Gastroesophageal sphincter (tissue), 4 donors: ENCODE measurements at regions not wholly inside any gene's neighbourhood (a gene's known extent, or its start where the extent isn't known, plus 50 kb on each side); places are given as distances from the start of the nearest gene placed in this dataset.

Experiments used
- ATAC-seq: fragments of 150-250 bp; one replicate; pipeline ENCODE4 v1.9.1; 2016; ENCODE audit warnings: mild to moderate bottlenecking, moderate library complexity
- H3K27ac ChIP-seq, 4 donors: fragments of 200-600 bp; sonication (generic) in 3 of 4; 1 replicate in 3 of 4; 2 replicates in 1 of 4; pipeline ENCODE4 v1.5.1; 2016 to 2019
- H3K27me3 ChIP-seq: fragments of 200-600 bp; sonication (generic); one replicate; pipeline ENCODE4 v1.5.1; 2019
- H3K36me3 ChIP-seq, 2 donors: fragments of 200-600 bp; sonication (generic); one replicate each; pipeline ENCODE4 v1.5.1; 2019; ENCODE audit warnings: control low read depth in 1 of 2
- H3K4me1 ChIP-seq, 3 donors: fragments of 200-600 bp; sonication (generic); 1 replicate in 2 of 3; 2 replicates in 1 of 3; pipeline ENCODE4 v1.5.1; 2016 to 2019; ENCODE audit warnings: control low read depth in 2 of 3
- H3K4me3 ChIP-seq, 2 donors: fragments of 200-600 bp; sonication (generic); one replicate each; pipeline ENCODE4 v1.5.1; 2019; ENCODE audit warnings: mild to moderate bottlenecking in 1 of 2, moderate library complexity in 1 of 2
- H3K9me3 ChIP-seq, 3 donors: fragments of 200-600 bp; sonication (generic); one replicate each; pipeline ENCODE4 v1.5.1; 2017 to 2019; ENCODE audit warnings: control low read depth in 2 of 3
- EP300 ChIP-seq: sonication (generic); formaldehyde crosslinking; IDR thresholded peaks from one replicate; pipeline ENCODE4 v1.6.1; 2017; ENCODE audit warnings: antibody characterized with exemption, mild to moderate bottlenecking
- POLR2A ChIP-seq, 2 donors: fragments of 450-650 bp; IDR thresholded peaks; one replicate each; pipeline ENCODE4 v1.6.1; 2017; ENCODE audit warnings: antibody characterized with exemption in 2 of 2, mild to moderate bottlenecking in 2 of 2, moderate library complexity in 1 of 2
- POLR2AphosphoS5 ChIP-seq: sonication (generic); formaldehyde crosslinking; IDR thresholded peaks from one replicate; pipeline ENCODE4 v1.6.1; 2017; ENCODE audit warnings: antibody characterized with exemption
- WGBS, 2 donors: methylation state at CpG; one replicate each; pipeline ENCODE4 v1.1.5; 2018; ENCODE audit warnings: low coverage in 1 of 2; 5-methylcytosine and 5-hydroxymethylcytosine counted together
- TF ChIP-seq, protein P1 (sequence below), 4 experiments: fragments of 200-600 bp in 2 of 4; fragments of 450-650 bp in 2 of 4; sonication (generic) in 1 of 4; IDR thresholded peaks; one replicate each; pipeline ENCODE4 v1.5.1; 2017 to 2019; ENCODE audit warnings: antibody characterized with exemption in 4 of 4, mild to moderate bottlenecking in 2 of 4, moderate library complexity in 2 of 4

DNA sequence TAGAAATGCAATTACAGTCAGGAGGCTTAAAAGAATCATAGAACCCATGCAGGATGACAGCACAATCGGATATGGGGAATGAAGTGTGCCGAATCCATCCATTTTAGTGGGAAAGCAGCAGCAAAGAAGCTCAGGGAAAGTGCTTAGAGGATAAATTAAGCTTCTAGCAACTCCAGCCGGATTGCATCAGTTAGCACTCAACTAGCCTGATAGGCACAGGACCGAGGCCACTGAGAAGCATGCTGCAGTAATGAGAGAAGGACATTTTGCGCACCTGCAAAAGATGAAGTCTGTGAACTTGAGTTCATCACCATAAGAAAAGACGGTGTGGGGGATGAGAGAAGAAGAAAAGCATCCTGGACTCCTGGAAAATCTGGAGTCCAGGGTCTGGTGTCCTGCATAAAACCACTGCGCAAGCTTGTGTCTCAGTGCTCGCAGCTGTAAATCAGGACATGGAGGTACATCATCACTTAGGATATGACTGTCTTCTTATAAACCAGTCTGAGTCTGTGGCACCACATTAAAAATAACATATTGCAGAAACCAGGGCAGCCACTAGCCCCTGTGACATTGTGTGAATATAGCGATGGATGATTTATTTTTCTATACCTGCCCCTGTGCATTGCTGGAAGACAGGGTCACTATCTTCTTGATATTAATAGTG is 665.5 kb upstream of the SOX11 start:
- Histone ChIP-seq H3K27ac (no peak overlapping the region), H3K36me3 (no peaks in the 10 kb centered on the region), H3K9me3 (peaks cover 0 to 9% (median 0%) of the 10 kb centered on the region in 3 donors), H3K4me3 (no peak overlapping the region), H3K4me1 (no peaks in the 10 kb centered on the region), H3K27me3 (no peaks in the 10 kb centered on the region)
- TF ChIP-seq EP300 (no peak), POLR2AphosphoS5 (no peak), POLR2A (IDR thresholded peaks at IDR 0.05) (no peak)
- TF ChIP-seq, protein P1, sequence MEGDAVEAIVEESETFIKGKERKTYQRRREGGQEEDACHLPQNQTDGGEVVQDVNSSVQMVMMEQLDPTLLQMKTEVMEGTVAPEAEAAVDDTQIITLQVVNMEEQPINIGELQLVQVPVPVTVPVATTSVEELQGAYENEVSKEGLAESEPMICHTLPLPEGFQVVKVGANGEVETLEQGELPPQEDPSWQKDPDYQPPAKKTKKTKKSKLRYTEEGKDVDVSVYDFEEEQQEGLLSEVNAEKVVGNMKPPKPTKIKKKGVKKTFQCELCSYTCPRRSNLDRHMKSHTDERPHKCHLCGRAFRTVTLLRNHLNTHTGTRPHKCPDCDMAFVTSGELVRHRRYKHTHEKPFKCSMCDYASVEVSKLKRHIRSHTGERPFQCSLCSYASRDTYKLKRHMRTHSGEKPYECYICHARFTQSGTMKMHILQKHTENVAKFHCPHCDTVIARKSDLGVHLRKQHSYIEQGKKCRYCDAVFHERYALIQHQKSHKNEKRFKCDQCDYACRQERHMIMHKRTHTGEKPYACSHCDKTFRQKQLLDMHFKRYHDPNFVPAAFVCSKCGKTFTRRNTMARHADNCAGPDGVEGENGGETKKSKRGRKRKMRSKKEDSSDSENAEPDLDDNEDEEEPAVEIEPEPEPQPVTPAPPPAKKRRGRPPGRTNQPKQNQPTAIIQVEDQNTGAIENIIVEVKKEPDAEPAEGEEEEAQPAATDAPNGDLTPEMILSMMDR (IDR thresholded peaks at IDR 0.05): no peak
- WGBS, 2 donors: 58 to 75% methylated on average over 5 to 9 of the region's 9 CpGs
- no peak for ATAC-seq

DNA sequence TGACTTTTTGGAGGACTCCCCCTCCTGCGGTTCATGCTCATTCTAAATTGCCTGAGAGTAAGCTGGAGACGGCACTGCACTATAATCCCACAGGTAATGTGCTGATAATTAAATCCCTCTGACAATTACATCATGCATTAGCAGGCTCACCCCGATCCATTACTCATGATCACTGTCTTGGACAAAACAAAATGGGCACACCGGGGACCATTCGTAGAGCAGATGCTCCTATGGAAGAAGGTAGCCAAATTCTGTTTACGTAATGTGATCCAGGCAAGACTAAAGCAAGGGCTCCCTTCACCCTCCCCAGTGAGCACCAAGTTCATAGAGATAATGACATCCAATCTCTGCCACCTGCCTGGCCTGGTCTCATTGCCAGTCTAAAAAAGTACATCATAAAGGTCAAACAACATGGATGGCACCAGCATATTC is 657.1 kb upstream of the SOX11 start:
- H3K27me3 ChIP-seq: no peaks in the 10 kb centered on the region
- ATAC-seq: no peak
- 84 to 87% methylated on average over 3 to 6 of the region's 6 CpGs for WGBS, 2 donors
- no peak overlapping the region for H3K4me3 ChIP-seq
- H3K4me1 ChIP-seq: no peaks in the 10 kb centered on the region
- no peaks in the 10 kb centered on the region for H3K9me3 ChIP-seq
- no peaks in the 10 kb centered on the region for H3K36me3 ChIP-seq
- TF ChIP-seq, protein P1 (IDR thresholded peaks at IDR 0.05): no peak
- TF ChIP-seq POLR2AphosphoS5: no peak
- no peak for TF ChIP-seq EP300
- TF ChIP-seq POLR2A (IDR thresholded peaks at IDR 0.05): no peak
- H3K27ac ChIP-seq: no peak overlapping the region

DNA sequence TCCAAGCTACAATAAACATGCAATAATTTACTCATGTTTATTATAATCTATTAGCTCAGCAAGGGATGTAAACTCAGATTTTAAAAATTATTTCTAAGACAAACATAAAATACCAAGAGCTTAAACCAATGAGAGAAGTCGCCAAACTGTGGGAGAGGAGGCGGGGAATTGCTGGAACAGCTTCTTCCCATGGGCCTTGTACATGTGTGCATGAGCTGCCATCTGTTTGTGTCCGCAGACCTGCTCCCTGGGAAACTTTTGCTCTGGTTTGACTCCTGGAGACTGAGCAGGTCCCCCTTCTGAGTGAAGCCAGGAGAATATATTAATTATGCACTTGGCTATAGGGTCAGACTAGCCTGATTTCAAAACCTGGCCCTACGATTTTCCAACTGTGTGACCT is 655.9 kb upstream of the SOX11 start:
- no peaks in the 10 kb centered on the region for H3K9me3 ChIP-seq
- no peaks in the 10 kb centered on the region for H3K4me1 ChIP-seq
- no peak for ATAC-seq
- 63 to 64% methylated on average over 3 to 4 of the region's 4 CpGs for WGBS, 2 donors
- no peak for TF ChIP-seq POLR2A (IDR thresholded peaks at IDR 0.05)
- TF ChIP-seq, protein P1 (IDR thresholded peaks at IDR 0.05): no peak
- TF ChIP-seq POLR2AphosphoS5: no peak
- no peak for TF ChIP-seq EP300
- H3K36me3 ChIP-seq: no peaks in the 10 kb centered on the region
- H3K27me3 ChIP-seq: no peaks in the 10 kb centered on the region
- H3K27ac ChIP-seq: no peak overlapping the region
- H3K4me3 ChIP-seq: no peak overlapping the region

DNA sequence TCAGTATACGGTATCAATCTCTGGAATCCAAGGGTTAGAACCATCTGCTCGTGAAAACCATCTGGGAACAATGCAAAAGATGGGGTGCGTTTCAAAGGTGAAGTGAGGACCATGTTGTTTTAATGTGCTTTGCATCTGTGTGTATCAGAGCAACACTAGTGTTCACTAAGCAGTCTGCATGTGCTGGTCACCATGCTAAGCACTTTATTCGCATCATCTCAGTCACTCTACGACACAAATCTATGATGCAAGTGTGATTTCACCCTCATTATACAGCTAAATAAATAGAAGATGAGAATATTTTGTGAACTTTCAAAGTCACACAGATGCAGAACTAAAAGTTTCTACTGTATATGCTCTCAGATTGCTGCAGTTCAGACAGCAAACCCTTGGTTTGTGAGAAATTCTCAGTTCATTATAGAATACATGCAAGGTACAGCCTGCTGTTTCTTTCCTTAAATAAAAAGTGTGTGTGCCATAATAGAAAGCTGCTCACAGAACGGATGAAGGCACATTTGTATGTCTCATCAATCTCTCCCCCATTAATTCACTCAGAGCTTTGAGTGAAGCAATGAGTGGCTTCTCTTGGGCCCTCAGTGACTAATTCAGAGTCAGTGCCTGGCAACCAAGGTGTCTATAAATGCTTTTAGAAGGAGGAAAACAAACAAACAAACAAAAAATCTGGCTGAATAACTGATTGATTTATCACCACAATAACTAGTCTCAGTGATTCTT is 652.8 kb upstream of the SOX11 start:
- TF ChIP-seq POLR2AphosphoS5 (no peak), EP300 (no peak), POLR2A (IDR thresholded peaks at IDR 0.05) (no peak)
- TF ChIP-seq, protein P1 (IDR thresholded peaks at IDR 0.05): no peak
- Histone ChIP-seq H3K4me3 (no peak overlapping the region), H3K9me3 (no peaks in the 10 kb centered on the region), H3K27me3 (no peaks in the 10 kb centered on the region), H3K4me1 (peaks cover 0 to 6% (median 0%) of the 10 kb centered on the region in 3 donors), H3K27ac (no peak overlapping the region), H3K36me3 (no peaks in the 10 kb centered on the region)
- ATAC-seq: no peak
- WGBS, 2 donors: 87 to 92% methylated on average over 6 of the region's 6 CpGs

DNA sequence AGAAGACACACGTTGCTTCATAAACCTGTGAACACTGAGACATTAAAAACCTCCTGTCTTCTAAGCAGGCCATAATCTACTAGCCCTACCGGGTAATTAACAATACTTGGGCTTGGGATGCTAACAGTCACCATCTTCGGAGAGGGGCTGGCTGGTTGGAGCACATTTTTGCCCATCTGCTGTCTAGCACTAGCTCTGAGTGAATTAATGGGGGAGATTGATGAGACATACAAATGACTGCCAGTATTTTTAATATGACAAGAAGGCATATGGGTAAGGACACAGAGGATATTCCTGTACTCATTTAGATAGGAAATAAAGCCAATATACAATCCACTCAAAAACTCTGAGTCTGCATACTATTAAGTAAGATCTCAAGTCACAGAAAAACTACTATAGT is 651.6 kb upstream of the SOX11 start:
- WGBS, 2 donors: 88 to 89% methylated on average over 3 of the region's 3 CpGs
- H3K9me3 ChIP-seq: no peaks in the 10 kb centered on the region
- no peak for TF ChIP-seq POLR2A (IDR thresholded peaks at IDR 0.05)
- no peak for TF ChIP-seq POLR2AphosphoS5
- no peak for TF ChIP-seq EP300
- TF ChIP-seq, protein P1 (IDR thresholded peaks at IDR 0.05): no peak
- no peaks in the 10 kb centered on the region for H3K27me3 ChIP-seq
- ATAC-seq: no peak
- no peak overlapping the region for H3K4me3 ChIP-seq
- peaks cover 0 to 6% (median 0%) of the 10 kb centered on the region in 3 donors for H3K4me1 ChIP-seq
- H3K36me3 ChIP-seq: no peaks in the 10 kb centered on the region
- H3K27ac ChIP-seq: no peak overlapping the region
